KOPT-K1 (cell line): ENCODE measurements at regions not wholly inside any gene's neighbourhood (a gene's known extent, or its start where the extent isn't known, plus 50 kb on each side); places are given as distances from the start of the nearest gene placed in this dataset.

Experiments used
- H3K27ac ChIP-seq: fragments of 200-600 bp; sonication (generic); 2 replicates; pipeline ENCODE4 v1.5.1; 2016; ENCODE audit warnings: antibody characterized with exemption, mild to moderate bottlenecking, low read depth, low read length; ENCODE audit not compliant: poor library complexity, severe bottlenecking
- H3K36me3 ChIP-seq: fragments of 200-600 bp; sonication (generic); 2 replicates; pipeline ENCODE4 v1.5.1; 2017; ENCODE audit warnings: antibody characterized with exemption, mild to moderate bottlenecking, low read length, moderate library complexity; ENCODE audit not compliant: insufficient read depth
- H3K9me3 ChIP-seq: fragments of 200-600 bp; sonication (generic); 2 replicates; pipeline ENCODE4 v1.5.1; 2017; ENCODE audit warnings: antibody characterized with exemption, low read length, mild to moderate bottlenecking; ENCODE audit not compliant: insufficient read depth, poor library complexity, severe bottlenecking

GRCh38 chr10:131014271-131014670 is 297.2 kb downstream of the TCERG1L start:
- no peaks in the 10 kb centered on the region for H3K36me3 ChIP-seq
- no peaks in the 10 kb centered on the region for H3K9me3 ChIP-seq
- H3K27ac ChIP-seq: no peak overlapping the region

DNA sequence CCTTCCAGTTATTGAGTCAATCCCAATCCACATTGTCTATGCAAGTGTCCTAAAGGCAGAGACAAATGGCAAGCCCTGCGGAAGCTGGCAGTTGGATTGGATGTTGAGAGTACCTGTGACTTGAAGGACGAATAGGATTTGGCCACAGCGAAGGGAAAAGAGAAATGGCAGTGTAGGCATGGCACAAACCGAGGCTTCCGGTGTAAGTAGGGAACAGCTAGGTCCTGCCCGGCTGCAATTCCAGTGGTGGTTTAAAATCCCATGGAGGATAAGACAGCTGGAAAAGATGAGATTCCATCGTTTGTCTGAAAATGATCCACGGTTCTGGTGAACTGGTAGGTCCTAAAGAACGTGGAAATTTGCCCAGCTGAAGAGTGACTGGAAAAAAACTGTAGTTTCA is 296.2 kb downstream of the TCERG1L start:
- no peaks in the 10 kb centered on the region for H3K9me3 ChIP-seq
- no peak overlapping the region for H3K27ac ChIP-seq
- no peaks in the 10 kb centered on the region for H3K36me3 ChIP-seq

GRCh38 chr10:131016556-131016955 is 295.0 kb downstream of the TCERG1L start:
- Histone ChIP-seq H3K27ac (no peak overlapping the region), H3K9me3 (no peaks in the 10 kb centered on the region), H3K36me3 (no peaks in the 10 kb centered on the region)

DNA sequence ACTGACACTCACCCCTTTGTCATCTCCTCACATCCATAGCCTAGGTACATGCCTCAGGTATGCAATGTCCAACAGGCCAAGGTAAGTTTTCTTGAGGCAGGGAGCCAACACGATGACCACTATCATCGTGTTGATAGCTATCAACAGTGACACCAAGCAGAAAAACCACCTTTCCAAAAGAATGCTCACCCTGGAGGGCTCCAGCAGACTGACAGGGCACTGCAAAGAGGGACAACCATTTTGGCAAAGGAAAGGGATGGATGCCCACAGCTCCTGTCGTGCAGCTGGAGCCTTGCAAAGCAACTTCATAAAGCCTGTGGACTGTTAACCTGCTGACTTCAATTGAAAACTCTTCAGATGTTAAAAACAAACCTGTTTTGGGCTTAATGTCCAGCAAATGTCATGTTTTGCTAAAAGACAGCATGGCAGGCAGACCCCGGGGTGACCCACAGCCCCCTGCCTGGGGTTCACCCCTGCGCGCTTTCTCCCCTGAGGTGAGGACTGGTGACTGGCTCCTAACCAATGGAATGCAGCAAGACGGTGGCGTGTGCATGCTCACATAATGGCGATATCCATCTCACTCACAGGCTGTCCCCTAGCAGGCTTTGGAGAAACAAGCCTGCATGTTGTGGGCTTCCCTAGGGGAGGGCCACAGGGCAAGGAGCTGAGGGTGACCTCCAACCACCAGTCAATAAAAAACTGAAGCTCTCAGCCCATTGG is 293.8 kb downstream of the TCERG1L start:
- Histone ChIP-seq H3K27ac (no peak overlapping the region), H3K9me3 (no peaks in the 10 kb centered on the region), H3K36me3 (no peaks in the 10 kb centered on the region)

- H3K27ac ChIP-seq: no peak overlapping the region
- H3K36me3 ChIP-seq: no peaks in the 10 kb centered on the region
- no peaks in the 10 kb centered on the region for H3K9me3 ChIP-seq
Measured at GRCh38 chr10:131018886-131019500, 292.5 kb downstream of the TCERG1L start.

GRCh38 chr10:131019696-131020095 is 291.8 kb downstream of the TCERG1L start:
- Histone ChIP-seq H3K27ac (no peak overlapping the region), H3K9me3 (no peaks in the 10 kb centered on the region), H3K36me3 (no peaks in the 10 kb centered on the region)

DNA sequence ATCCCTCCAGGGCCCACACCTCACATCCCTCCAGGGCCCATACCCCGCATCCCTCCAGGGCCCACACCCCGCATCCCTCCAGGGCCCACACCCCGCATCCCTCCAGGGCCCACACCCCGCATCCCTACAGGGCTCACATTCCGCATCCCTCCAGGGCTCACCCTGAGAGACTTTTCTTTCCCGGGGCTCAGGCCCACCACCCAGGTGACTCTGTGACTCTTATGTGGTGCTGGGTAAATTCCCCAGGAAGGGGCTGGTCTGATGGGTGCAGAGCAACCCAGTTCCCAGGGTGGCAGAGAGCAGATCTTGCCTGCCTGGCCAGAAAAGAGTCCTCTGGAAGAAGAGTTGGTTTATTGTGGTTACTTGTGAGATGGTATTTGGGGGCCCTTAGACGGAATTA is 290.7 kb downstream of the TCERG1L start:
- Histone ChIP-seq H3K27ac (no peak overlapping the region), H3K9me3 (no peaks in the 10 kb centered on the region), H3K36me3 (no peaks in the 10 kb centered on the region)

GRCh38 chr10:131021246-131021895 is 290.1 kb downstream of the TCERG1L start:
- no peak overlapping the region for H3K27ac ChIP-seq
- H3K36me3 ChIP-seq: no peaks in the 10 kb centered on the region

GRCh38 chr10:131021969-131022368 is 289.6 kb downstream of the TCERG1L start:
- Histone ChIP-seq H3K27ac (no peak overlapping the region), H3K9me3 (no peaks in the 10 kb centered on the region), H3K36me3 (no peaks in the 10 kb centered on the region)

More at GRCh38 chr10:131021246-131021895, 290.1 kb downstream of the TCERG1L start:
- no peaks in the 10 kb centered on the region for H3K9me3 ChIP-seq

DNA sequence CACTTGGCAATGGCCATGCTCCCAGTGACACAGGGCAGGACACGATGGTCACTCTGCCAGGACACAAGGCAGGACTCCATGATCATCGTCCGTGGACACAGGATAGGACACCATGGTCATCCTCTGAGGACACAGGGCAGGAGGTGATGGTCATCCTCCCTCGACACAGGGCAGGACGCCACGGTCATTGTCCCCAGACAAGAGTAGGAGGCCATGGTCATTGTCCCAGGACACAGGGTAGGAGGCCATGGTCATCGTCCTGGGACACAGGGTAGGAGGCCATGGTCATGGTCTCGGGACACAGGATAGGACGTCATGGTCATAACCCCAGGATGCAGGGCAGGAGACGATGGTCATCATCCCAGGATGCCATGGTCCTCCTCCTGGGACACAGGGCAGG is 289.2 kb downstream of the TCERG1L start:
- Histone ChIP-seq H3K9me3 (no peaks in the 10 kb centered on the region), H3K27ac (no peak overlapping the region), H3K36me3 (no peaks in the 10 kb centered on the region)

DNA sequence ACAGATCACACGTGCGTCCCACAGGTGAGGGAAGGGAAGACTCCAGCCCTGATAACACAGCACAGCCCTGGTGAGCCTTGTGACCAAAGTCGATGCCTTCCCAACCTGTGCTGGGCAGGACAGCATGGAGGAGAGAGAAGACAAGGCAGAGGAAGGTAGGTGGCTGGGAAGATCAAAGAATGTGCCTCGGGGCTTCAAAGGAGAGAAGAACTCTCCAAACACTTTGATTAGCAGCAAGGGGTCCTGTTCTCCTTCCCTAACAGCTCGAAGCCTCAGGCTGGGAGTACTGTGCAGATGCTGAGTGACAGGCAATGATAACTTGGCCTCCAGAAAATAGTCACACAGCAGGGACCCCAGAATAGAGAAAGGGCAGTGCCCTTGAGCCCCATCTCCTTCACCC is 288.5 kb downstream of the TCERG1L start:
- no peaks in the 10 kb centered on the region for H3K36me3 ChIP-seq
- H3K9me3 ChIP-seq: no peaks in the 10 kb centered on the region
- H3K27ac ChIP-seq: no peak overlapping the region

DNA sequence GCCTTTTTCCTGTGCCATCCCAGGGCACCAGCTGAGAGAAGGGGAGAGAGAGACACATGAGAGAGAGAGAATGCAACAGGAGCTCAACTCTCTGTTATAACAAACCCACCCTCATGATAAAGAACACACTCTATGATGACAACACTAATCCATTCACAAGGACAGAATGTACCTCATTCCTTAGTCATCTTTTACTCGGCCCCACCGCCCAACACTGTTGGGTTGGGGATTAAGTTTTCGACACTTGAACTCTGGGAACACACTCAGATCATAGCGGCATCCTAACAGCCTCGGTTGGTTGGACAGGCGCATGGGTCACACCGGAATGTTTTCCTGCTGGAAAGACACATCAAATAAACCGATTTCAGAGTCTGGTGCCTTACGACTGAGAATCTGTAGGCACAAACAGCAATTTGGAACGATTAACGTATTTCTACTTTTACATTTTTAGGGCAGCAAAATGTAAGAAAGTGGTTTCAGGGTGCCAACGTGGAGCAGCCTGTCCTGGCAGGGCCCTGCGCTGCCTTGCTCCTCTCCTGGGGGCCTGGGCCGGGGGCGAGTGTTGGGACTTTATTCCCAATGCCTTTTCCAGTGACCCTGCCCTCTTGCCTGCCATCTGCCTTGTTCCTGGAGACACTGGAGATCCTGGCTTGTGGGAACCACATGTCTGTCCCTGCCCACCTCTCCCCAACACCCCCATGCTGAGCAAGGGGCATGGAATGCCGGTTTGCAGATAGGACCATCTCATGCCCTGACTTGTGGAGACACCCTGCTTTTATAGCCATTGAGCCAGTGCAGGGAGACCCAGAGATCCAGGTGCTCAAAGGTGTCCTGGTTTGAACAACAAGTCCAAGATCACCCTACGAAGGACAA is 287.0 kb downstream of the TCERG1L start:
- Histone ChIP-seq H3K9me3 (no peaks in the 10 kb centered on the region), H3K27ac (no peak overlapping the region), H3K36me3 (no peaks in the 10 kb centered on the region)

DNA sequence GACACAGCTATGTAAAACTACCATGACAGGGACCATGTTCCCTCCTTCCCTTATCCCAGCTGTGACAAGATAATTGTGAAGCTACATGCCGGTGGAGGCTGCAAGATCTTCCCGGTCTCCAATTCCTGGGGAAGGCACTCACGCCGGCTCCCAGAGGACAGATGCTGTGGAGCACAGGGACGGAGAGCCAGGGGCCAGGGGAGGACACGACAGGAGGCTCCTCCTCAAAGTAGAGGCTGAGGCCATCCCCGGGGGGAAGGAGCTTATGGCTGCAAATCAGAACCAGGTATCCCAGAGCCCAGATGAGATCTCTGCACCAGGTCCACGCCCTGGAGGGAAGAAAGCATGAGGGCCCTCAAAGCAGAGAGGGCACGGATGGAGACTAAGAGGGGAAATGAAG is 286.2 kb downstream of the TCERG1L start:
- Histone ChIP-seq H3K36me3 (no peaks in the 10 kb centered on the region), H3K27ac (no peak overlapping the region), H3K9me3 (no peaks in the 10 kb centered on the region)

DNA sequence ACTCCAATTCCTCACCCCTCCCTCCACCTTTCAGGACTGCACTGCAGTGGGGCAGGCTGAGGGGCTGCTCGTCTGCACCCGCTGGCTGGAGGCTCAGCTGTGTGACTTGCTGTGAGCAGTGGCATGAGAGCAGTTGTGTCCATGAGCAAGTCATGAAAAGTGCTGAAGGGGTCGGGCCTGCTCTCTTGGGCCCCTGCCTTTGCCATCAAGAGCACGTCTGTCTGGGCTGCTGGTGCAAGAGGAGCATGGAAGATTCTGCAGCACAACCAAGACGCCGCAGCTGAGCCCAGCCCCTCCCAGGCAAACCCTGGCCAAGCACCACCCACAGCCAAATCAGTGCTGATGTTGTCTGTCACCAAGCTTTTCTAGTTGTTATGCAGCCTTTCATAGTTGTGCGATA is 284.3 kb downstream of the TCERG1L start:
- no peaks in the 10 kb centered on the region for H3K9me3 ChIP-seq
- no peak overlapping the region for H3K27ac ChIP-seq
- H3K36me3 ChIP-seq: no peaks in the 10 kb centered on the region

DNA sequence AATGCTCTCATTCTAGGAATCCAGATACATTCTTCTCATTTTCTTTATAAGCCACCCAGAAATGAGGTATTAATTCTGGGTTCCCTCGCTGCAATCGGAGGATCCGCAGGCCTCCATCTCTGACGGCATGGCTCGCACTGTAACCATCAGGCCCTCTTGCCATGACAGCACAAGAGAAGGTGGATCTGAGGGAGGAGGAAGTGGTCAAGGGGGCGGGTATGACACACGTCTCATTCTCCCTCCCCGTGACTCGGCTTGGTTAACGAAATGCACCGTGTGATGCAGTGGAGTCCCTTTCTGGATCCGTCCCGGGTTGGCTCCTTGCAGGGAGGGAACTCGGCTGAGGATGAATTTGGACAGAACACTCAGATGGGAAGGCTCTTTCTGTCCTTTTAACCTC is 280.2 kb downstream of the TCERG1L start:
- H3K36me3 ChIP-seq: no peaks in the 10 kb centered on the region
- no peak overlapping the region for H3K27ac ChIP-seq
- no peaks in the 10 kb centered on the region for H3K9me3 ChIP-seq
